Activated CD4-positive, alpha-beta T cell treated with anti-CD3 and anti-CD28 coated beads for 24 hours (primary cell): ENCODE measurements at regions not wholly inside any gene's neighbourhood (a gene's known extent, or its start where the extent isn't known, plus 50 kb on each side); places are given as distances from the start of the nearest gene placed in this dataset.

Experiments used
- DNase-seq, 2 donors: peaks; one replicate each; pipeline ENCODE4 v3.0.0-alpha.2; 2020; ENCODE audit warnings: low read depth in 2 of 2

GRCh38 chr12:85509081-85509856 is 229.2 kb downstream of the ALX1 start:
- no peak for DNase-seq

- DNase-seq: no peak
Measured at GRCh38 chr12:85509857-85510256, 229.8 kb downstream of the ALX1 start.

GRCh38 chr12:85516039-85516438 is 236.0 kb downstream of the ALX1 start:
- no peak for DNase-seq

- no peak for DNase-seq
Measured at GRCh38 chr12:85516667-85517325, 236.8 kb downstream of the ALX1 start.

- no peak for DNase-seq
Measured at GRCh38 chr12:85519163-85519562, 239.1 kb downstream of the ALX1 start.

GRCh38 chr12:85523197-85523596 is 243.2 kb downstream of the ALX1 start:
- no peak for DNase-seq

- DNase-seq: no peak
Measured at GRCh38 chr12:85527192-85527591, 247.2 kb downstream of the ALX1 start.

GRCh38 chr12:85529896-85530295 is 249.9 kb downstream of the ALX1 start:
- DNase-seq: no peak

- no peak for DNase-seq
Measured at GRCh38 chr12:85530456-85530855, 250.4 kb downstream of the ALX1 start.

- no peak for DNase-seq
Measured at GRCh38 chr12:85531341-85531740, 251.3 kb downstream of the ALX1 start.

GRCh38 chr12:85549640-85550039 is 269.6 kb downstream of the ALX1 start:
- no peak for DNase-seq

- DNase-seq: no peak
Measured at GRCh38 chr12:85550924-85551323, 270.9 kb downstream of the ALX1 start.

- DNase-seq: no peak
Measured at GRCh38 chr12:85552461-85552860, 272.4 kb downstream of the ALX1 start.

- DNase-seq: no peak
Measured at GRCh38 chr12:85557850-85558249, 277.8 kb downstream of the ALX1 start.

- no peak for DNase-seq
Measured at GRCh38 chr12:85558684-85559083, 277.5 kb downstream of the RASSF9 start.

- DNase-seq: no peak
Measured at GRCh38 chr12:85559127-85559526, 277.1 kb downstream of the RASSF9 start.

- DNase-seq: no peak
Measured at GRCh38 chr12:85559536-85559935, 276.7 kb downstream of the RASSF9 start.

- DNase-seq: no peak
Measured at GRCh38 chr12:85562765-85563164, 273.4 kb downstream of the RASSF9 start.

GRCh38 chr12:85564786-85565185 is 271.4 kb downstream of the RASSF9 start:
- no peak for DNase-seq

GRCh38 chr12:85568395-85569103 is 267.7 kb downstream of the RASSF9 start:
- DNase-seq: no peak

- no peak for DNase-seq
Measured at GRCh38 chr12:85569261-85569660, 266.9 kb downstream of the RASSF9 start.

- DNase-seq: no peak
Measured at GRCh38 chr12:85572956-85573355, 263.3 kb downstream of the RASSF9 start.
